Caco-2 (cell line): ENCODE measurements at regions not wholly inside any gene's neighbourhood (a gene's known extent, or its start where the extent isn't known, plus 50 kb on each side); places are given as distances from the start of the nearest gene placed in this dataset.

ENCODE experiments used
- BruUV-seq: library from RNA; stranded (reverse); fragments of 400-500 nt; replicated peaks from 2 replicates; lab custom pipeline; 2021; lab: Mats Ljungman, UMichigan
- CTCF ChIA-PET: fragments of 300-600 bp; sonication (Branson Sonifier 250); formaldehyde crosslinking; loops from one replicate; lab custom pipeline; 2022; ENCODE audit warnings: antibody characterized with exemption; lab: Charles Lee
- POLR2A ChIA-PET: fragments of 300-600 bp; sonication (Branson Sonifier 250); formaldehyde crosslinking; loops from one replicate; lab custom pipeline; 2022; ENCODE audit warnings: antibody characterized with exemption; lab: Charles Lee
- DNase-seq, 2 experiments: peaks; one replicate each; pipeline versions ENCODE4 v3.0.0 to v3.0.0-alpha.2; 2020 to 2022
- H3K27me3 ChIP-seq: replicated peaks from 2 replicates; pipeline ENCODE4 v1.6.0; 2011; ENCODE audit warnings: low read length; ENCODE audit not compliant: control insufficient read depth, insufficient read depth
- H3K36me3 ChIP-seq: 2 replicates; pipeline ENCODE4 v1.5.1; 2011; ENCODE audit warnings: low read length; ENCODE audit not compliant: control insufficient read depth, insufficient read depth
- H3K4me1 ChIP-seq: fragments of 250-450 bp; sonication (Bioruptor Pico); 2 replicates; pipeline ENCODE4 v1.5.1; 2020; ENCODE audit warnings: mild to moderate bottlenecking
- H3K4me3 ChIP-seq: 2 replicates; pipeline ENCODE4 v1.5.1; 2011; ENCODE audit warnings: low read depth, mild to moderate bottlenecking, control low read depth, low read length
- H3K9me3 ChIP-seq: fragments of 250-450 bp; sonication (Bioruptor Pico); 2 replicates; pipeline ENCODE4 v1.5.1; 2020; ENCODE audit warnings: mild to moderate bottlenecking, moderate library complexity
- H3K27ac Mint-ChIP-seq: one replicate; pipeline ENCODE4 v1.8.0; 2022; ENCODE audit warnings: mixed read lengths; ENCODE audit not compliant: unreplicated experiment
- H3K27me3 Mint-ChIP-seq: one replicate; pipeline ENCODE4 v1.8.0; 2022; ENCODE audit warnings: mixed read lengths; ENCODE audit not compliant: insufficient read depth, unreplicated experiment
- H3K36me3 Mint-ChIP-seq: one replicate; pipeline ENCODE4 v1.8.0; 2022; ENCODE audit warnings: mild to moderate bottlenecking, mixed read lengths; ENCODE audit not compliant: insufficient read depth, unreplicated experiment
- H3K4me1 Mint-ChIP-seq: one replicate; pipeline ENCODE4 v1.8.0; 2022; ENCODE audit warnings: low read depth, mixed read lengths; ENCODE audit not compliant: unreplicated experiment
- H3K4me3 Mint-ChIP-seq: one replicate; pipeline ENCODE4 v1.8.0; 2022; ENCODE audit warnings: mild to moderate bottlenecking, moderate library complexity, mixed read lengths; ENCODE audit not compliant: unreplicated experiment
- H3K9me3 Mint-ChIP-seq: one replicate; pipeline ENCODE4 v1.8.0; 2022; ENCODE audit warnings: mixed read lengths; ENCODE audit not compliant: unreplicated experiment
- intact Hi-C: fragments of 100-400 bp; cut with micrococcal nuclease; formaldehyde crosslinking; loops from one replicate; pipeline ENCODE4 v1.10.0; 2022; ENCODE audit not compliant: unreplicated experiment
- TF ChIP-seq, protein P1 (sequence below), 2 experiments: fragments of 200-600 bp in 1 of 2; IDR thresholded peaks; 1 replicate in 1 of 2; 2 replicates in 1 of 2; pipeline versions ENCODE4 v1.5.1 to v1.8.0; 2011 to 2022; ENCODE audit warnings: antibody characterized with exemption in 1 of 2, control low read depth in 1 of 2, inconsistent platforms in 1 of 2, low read depth in 1 of 2, low read length in 1 of 2, mild to moderate bottlenecking in 1 of 2, moderate library complexity in 1 of 2; ENCODE audit not compliant: insufficient read depth in 1 of 2, severe bottlenecking in 1 of 2, unreplicated experiment in 1 of 2

DNA sequence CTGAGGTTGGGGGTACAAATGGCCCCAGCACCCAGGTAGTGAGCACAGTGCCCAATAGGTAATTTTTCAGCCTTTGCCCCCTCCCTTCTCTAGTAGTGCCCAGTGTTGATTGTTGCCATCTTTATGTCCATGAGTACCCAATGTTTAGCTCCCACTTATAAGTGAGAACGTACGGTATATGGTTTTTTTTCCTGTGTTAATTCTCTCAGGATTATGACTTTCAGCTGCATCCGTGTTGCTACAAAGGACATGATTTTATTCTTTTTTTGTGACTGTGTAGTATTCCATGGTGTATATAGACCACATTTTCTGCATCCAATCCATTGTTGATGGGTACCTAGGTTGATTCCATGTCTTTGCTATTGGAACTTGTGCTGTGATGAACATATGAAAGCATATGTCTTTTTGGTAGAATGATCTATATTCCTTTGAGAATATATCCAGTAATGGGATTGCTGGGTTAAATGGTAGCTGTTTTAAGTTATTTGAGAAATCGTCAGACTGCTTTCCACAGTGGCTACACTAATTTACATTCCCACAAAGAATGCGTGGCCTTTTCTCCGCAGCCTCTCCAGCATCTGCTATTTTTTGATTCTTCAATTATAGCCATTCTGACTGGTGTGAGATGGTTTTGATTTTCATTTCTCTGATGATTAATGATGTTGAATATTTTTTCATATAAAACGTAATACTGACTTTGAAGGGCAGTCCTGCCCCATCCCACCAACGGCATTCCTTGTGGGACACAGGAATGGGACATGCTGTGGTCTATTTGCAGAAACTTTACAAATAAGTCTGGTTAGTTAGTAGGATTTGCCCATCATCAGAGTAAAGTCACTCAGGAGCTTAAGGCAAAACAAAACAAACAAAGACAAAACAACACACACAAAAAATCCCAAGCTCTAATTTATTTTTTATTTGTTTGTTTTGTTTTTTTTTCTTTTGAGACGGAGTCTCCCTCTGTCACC, 135.0 kb downstream of the MYCN start:
- Mint-ChIP-seq H3K9me3 (no peaks in the 10 kb centered on the region), H3K27ac (no peak overlapping the region), H3K36me3 (no peaks in the 10 kb centered on the region), H3K4me3 (no peak overlapping the region), H3K4me1 (peaks cover 13% of the 10 kb centered on the region), H3K27me3 (no peaks in the 10 kb centered on the region)
- no peak overlapping the region for H3K4me3 ChIP-seq
- BruUV-seq, result no TSS peak
- intact Hi-C loops, result no loop called here
- no peaks in the 10 kb centered on the region for H3K27me3 ChIP-seq
- ChIA-PET CTCF (no interaction called here), POLR2A (no interaction called here)
- TF ChIP-seq, protein P1, sequence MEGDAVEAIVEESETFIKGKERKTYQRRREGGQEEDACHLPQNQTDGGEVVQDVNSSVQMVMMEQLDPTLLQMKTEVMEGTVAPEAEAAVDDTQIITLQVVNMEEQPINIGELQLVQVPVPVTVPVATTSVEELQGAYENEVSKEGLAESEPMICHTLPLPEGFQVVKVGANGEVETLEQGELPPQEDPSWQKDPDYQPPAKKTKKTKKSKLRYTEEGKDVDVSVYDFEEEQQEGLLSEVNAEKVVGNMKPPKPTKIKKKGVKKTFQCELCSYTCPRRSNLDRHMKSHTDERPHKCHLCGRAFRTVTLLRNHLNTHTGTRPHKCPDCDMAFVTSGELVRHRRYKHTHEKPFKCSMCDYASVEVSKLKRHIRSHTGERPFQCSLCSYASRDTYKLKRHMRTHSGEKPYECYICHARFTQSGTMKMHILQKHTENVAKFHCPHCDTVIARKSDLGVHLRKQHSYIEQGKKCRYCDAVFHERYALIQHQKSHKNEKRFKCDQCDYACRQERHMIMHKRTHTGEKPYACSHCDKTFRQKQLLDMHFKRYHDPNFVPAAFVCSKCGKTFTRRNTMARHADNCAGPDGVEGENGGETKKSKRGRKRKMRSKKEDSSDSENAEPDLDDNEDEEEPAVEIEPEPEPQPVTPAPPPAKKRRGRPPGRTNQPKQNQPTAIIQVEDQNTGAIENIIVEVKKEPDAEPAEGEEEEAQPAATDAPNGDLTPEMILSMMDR (IDR thresholded peaks at IDR 0.05; ENCODE audit: insufficient read depth in 1 of 2, low read depth in 1 of 2, low read length in 1 of 2, severe bottlenecking in 1 of 2, unreplicated experiment in 1 of 2), result no peak
- H3K4me1 ChIP-seq, result peaks cover 10% of the 10 kb centered on the region
- no peaks in the 10 kb centered on the region for H3K36me3 ChIP-seq
- no peak for DNase-seq
- no peaks in the 10 kb centered on the region for H3K9me3 ChIP-seq

DNA sequence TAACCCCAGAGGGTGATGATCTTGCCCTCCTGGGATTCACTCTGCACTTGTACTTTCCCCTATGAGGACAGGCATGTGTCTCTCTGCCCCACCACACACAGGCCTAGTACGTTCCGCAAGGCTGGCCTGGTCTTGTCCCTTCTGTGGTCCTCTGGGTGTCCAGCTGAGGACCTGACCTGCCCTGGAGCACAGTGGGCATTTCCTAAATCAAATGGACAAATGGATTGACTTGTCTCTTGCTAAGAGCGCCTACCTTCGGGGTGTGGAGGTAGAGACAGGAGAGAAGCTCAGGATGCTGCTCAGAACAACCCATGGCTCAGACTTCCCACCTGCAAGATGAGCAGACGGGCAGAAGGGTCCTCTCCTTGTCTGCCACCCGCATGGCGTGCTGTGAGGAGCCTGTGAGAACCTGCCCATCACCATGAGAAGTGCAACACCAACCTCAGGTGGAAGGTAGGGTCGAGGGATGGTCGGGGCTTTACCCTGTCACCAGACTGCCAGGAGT, 133.6 kb downstream of the MYCN start:
- Mint-ChIP-seq H3K9me3 (peaks cover under 1% of the 10 kb centered on the region), H3K4me3 (no peak overlapping the region), H3K4me1 (peaks cover 15% of the 10 kb centered on the region), H3K27me3 (no peaks in the 10 kb centered on the region), H3K36me3 (no peaks in the 10 kb centered on the region), H3K27ac (no peak overlapping the region)
- no peaks in the 10 kb centered on the region for H3K9me3 ChIP-seq
- TF ChIP-seq, protein P1 (IDR thresholded peaks at IDR 0.05; ENCODE audit: insufficient read depth in 1 of 2, low read depth in 1 of 2, low read length in 1 of 2, severe bottlenecking in 1 of 2, unreplicated experiment in 1 of 2), result no peak
- H3K27me3 ChIP-seq, result no peaks in the 10 kb centered on the region
- ChIA-PET CTCF (no interaction called here), POLR2A (no interaction called here)
- BruUV-seq, result no TSS peak
- intact Hi-C loops, result no loop called here
- H3K36me3 ChIP-seq, result no peaks in the 10 kb centered on the region
- peaks cover 24% of the 10 kb centered on the region for H3K4me1 ChIP-seq
- no peak overlapping the region for H3K4me3 ChIP-seq
- DNase-seq, result no peak

DNA sequence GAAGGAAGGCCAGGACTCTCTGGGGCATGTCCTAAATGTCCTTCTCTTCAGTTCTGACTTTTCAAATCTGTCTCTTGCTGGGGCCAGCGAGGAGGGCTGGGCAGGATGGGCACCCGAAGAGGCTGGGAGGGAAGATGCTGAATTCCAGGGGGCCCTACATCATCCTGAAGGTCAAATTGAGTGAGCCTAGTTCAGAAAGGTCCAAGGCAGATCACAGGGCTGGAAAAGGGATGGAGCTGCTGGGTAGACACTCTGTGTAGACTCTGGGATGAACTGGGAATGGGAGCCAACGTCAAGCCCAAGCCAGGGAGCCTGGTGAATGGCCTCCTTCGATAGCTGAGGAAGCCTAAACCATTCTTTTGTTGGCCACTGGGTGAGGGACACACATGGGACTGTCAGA, 133.1 kb downstream of the MYCN start:
- no peak overlapping the region for H3K27ac Mint-ChIP-seq

More for the DNA sequence above, 133.1 kb downstream of the MYCN start:
- Histone ChIP-seq H3K27me3 (no peaks in the 10 kb centered on the region), H3K36me3 (no peaks in the 10 kb centered on the region), H3K9me3 (no peaks in the 10 kb centered on the region), H3K4me3 (no peak overlapping the region), H3K4me1 (peaks cover 28% of the 10 kb centered on the region)
- POLR2A ChIA-PET, result no interaction called here
- no peaks in the 10 kb centered on the region for H3K27me3 Mint-ChIP-seq
- TF ChIP-seq, protein P1 (IDR thresholded peaks at IDR 0.05; ENCODE audit: insufficient read depth in 1 of 2, low read depth in 1 of 2, low read length in 1 of 2, severe bottlenecking in 1 of 2, unreplicated experiment in 1 of 2), result no peak
- CTCF ChIA-PET, result interaction anchor here (1.1 kb wide), 1 partner anchor 41 kb away, joined by 3 read pairs; no protein-coding TSS in a partner anchor
- DNase-seq, result no peak
- BruUV-seq, result no TSS peak
- intact Hi-C loops, result no loop called here
- no peak overlapping the region for H3K4me3 Mint-ChIP-seq
- H3K9me3 Mint-ChIP-seq, result peaks cover 6% of the 10 kb centered on the region
- peaks cover 20% of the 10 kb centered on the region for H3K4me1 Mint-ChIP-seq
- H3K36me3 Mint-ChIP-seq, result no peaks in the 10 kb centered on the region
